Inferior parietal cortex (tissue), 1 donor: ENCODE measurements at regions not wholly inside any gene's neighbourhood (a gene's known extent, or its start where the extent isn't known, plus 50 kb on each side); places are given as distances from the start of the nearest gene placed in this dataset.

Source experiments
- DNase-seq: peaks from one replicate; pipeline ENCODE4 v3.0.0-alpha.2; 2016; ENCODE audit errors: extremely low spot score

DNA sequence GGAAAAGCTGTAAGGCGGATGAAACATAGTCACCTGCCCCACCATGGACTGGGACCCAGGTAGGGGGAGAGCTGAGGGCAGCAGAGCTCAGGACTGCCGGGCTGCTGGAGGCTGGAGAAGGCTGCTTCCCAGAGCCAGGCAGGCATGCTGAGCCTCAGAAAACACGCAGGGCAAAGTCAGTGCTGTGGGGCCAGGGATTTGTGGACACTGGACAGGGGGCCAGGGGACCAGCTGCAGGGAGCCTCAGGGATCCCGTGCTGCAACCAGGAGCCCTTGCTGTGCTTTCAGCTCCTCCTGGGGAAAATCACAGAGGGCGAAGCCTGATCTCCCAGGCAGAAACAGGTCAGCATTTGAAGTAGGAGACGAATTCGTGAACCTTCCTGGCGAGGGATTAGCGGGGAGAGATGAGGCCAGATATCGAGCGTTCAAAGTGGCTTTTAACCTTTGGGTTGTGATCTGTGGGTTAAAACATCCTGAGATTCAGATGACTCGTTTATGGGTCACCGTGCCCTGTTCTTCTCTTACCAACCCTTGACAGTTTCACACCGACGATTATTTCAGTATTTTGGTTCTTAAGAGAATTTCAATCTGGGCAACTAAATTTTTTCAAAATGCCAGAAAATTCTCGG, 85.6 kb upstream of the SHH start:
- DNase-seq, result no peak

DNA sequence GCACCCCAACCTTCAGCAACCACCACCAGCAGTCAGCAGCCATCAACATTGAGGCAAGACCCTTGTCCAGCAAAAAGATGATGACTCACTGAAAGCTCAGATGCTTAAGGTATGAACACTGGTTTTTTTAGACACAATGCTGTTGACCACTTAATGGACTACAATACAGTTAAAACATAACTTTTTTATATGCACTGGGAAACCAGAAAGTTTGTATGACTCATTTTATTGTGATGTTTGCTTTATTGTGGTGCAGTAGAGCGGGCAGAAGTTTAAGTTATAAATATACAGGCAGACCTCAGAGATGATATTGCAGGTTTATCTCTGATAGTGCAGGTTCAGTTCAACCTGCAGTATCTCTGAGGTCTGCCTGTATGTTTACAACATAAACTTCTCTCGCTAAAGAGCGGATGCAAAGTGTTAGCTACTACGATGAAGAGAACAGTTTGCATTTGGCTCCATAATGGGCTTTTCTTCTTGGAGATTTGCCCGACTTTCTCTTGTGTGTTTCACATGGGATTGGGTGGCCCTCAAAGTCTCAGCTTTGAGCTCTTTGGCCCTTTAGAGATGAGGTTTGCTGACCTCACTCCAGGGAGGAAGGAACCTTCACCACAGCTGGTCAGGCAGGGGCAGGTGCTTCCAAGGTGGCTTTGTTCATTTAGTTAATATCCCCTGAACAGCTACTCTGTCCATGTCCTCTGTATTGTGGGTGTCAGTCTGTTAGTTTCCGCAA, 84.4 kb upstream of the SHH start:
- DNase-seq, result no peak

DNA sequence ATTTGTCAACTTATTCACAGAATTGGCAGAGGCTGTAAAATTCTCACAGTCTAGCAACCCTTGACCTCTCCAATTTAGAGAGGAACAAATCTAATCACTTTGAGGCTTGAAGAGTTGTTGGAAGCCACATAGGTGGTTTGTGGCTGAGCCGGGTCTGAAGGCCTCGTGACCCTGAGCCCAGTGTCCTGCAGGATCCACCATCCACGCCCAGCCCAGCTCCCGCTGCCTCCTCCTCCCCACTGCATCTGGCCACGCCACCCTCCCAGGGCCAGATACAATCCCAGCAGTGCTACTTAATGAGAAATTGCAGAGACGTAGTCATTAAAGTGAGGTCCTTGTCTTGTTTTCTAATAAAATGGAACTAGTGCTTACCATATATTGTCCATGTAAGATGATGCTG, 81.4 kb upstream of the SHH start:
- no peak for DNase-seq

DNA sequence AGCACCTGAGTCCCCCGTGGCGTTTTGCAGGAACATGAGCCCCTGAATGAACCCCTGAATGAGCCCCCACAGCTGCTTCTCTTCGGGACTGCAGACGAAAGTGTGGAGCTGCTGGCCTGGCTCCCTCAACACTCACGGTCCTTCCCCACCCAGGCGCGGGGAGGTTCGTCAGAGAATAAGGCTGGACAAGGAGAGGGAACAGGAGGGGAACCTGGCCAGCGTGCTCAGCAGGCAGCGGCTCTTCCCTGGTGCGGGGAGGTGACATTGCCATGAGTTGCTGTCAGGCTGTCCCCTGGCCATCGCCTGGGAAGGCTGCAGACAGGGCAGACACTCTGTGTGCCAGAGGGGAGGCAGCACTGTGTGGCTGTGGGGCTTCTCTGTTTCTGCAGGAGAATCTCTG, 80.9 kb upstream of the SHH start:
- DNase-seq, result no peak

DNA sequence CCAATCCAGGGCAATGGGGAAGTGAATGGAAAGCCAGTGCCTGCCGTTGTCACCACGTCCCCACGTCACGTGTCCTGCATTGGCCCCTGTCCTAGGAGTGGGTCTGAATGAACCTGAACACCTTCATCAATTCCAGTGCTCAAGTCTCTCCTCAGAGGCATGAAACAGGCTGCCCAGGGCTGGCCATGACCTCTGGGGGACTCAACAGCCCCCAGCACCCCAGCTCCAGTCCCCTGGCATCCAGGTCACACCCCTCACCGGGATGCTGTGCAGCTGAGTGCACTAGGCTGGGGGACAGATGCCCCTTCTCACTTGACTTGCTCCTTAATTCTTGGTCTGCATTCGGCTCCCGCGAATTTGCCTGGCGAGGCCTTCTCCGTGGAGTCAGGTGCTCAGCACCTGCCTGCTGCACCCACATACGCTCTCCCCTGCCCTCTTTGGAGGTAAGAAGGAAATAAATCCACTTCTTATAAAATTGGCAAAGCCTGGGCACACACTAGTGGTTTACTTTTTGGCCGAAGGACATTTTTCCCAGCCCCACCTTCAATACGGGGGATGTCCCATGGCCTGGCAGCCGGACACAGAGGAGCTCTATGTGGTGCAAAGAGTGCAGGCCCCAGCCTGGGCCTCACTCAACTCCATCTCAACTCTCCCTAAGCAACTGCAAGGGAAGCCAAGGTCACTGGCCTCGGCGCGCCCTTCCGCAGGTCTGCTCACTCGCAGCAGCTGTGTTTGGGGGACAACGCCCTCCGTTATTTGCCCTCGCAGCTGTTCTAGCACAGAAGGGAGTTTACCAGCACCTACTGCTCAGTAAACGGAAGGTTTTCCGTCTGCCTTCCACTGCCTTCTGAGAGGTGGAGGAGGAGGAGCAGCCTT, 77.6 kb upstream of the SHH start:
- no peak for DNase-seq

DNA sequence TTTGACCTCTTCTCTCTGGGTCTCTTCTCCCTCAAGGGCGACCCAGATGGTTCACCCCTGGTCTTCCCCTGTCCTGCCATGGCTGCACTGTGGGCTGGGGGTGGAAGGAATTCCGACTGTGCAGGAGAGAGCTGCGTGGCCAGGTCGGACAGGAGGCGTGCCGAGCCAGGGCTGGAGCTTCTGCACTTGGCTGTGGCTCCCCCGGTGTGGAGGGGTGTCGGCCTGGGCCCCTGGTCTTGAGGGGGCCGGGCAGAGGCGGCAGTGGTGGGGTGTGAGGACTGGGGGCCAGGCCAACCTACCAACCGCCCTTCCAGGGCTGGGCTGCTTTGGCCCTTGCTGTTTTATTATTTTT, 74.9 kb upstream of the SHH start:
- DNase-seq, result no peak

DNA sequence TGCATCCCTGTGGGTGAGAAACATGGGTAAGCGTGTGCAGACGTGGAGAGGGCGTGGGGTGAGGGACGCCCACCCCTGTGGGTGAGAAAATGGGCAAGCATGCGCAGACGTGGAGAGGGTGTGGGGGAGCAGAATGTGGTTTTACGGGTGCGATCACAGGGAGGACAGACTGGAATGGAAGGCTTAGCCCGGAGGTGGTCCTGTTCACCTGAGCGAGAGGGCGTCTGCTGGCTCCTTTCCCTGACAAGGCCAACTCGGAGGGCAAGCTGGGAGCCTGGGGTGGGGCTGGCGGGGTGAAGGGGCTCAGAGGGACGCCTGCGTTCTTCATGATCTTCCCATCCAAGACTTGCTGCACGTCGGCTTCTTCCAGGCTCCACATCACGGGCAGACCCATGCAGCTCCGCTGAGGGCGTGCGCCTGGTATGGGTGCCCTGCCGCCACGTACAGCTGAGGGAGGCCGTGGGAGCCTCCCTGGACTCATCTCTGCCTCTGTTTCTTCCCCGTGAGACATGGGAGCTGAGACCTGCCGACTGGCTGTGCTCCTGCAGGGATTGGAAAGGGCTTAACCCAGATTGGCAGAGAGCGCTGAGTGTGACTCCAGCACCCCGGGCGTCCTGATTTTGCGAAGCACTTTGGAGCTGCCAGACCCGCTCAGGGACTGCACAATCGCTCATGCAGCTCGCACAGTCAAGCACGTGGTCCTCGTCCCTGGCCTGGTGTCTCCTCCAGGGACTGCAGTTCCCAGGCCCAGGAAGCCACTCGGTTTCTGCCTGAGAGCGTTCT, 74.3 kb upstream of the SHH start:
- no peak for DNase-seq

DNA sequence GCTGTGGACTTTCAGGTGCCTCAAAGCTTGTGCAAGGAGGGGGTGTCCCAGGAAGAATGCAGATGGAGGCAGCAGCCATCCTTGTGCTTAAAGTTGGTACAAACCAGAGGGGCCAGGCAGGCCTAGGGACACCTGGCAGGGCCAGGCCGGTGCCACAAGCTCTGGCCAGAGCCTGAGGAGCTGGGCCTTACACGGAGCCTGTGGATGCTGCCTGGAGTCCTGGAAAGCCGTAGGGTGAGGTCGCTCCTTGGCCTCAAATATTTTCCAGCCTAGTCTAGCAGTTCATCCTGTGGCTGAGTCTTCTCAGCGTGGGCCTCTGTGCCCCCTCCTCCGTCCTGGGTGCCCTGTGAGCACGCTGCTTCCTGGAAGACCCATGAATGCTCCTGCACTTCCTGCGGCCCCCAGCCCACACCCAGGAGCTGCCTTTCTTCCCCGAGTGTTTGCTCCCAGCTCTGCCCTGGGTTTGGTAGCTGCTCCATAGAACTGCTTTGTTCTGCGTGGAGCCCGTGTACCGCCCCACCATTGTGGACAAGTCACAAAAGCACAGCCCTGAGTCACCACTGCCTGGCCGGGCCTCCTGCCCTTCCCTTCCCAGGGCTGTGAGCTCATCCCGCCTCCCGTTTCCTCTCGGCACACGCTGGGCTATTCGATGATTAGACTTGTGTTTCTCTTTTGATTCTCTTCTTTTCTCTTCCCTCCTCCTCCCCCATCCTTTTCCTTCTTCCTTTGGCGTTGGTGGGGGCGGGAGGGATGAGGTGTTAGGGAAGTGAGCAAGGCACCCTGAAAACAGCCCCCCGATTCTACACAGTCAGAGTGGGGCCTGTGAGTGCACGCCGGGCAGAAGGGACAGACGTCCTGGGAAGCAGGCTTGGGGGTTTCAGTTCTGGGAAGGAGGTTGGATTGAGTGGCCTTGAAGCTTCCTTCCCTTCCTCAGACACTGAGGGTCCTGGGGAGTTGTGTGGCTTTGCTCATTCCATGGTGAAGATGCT, 73.2 kb upstream of the SHH start:
- DNase-seq, result no peak

DNA sequence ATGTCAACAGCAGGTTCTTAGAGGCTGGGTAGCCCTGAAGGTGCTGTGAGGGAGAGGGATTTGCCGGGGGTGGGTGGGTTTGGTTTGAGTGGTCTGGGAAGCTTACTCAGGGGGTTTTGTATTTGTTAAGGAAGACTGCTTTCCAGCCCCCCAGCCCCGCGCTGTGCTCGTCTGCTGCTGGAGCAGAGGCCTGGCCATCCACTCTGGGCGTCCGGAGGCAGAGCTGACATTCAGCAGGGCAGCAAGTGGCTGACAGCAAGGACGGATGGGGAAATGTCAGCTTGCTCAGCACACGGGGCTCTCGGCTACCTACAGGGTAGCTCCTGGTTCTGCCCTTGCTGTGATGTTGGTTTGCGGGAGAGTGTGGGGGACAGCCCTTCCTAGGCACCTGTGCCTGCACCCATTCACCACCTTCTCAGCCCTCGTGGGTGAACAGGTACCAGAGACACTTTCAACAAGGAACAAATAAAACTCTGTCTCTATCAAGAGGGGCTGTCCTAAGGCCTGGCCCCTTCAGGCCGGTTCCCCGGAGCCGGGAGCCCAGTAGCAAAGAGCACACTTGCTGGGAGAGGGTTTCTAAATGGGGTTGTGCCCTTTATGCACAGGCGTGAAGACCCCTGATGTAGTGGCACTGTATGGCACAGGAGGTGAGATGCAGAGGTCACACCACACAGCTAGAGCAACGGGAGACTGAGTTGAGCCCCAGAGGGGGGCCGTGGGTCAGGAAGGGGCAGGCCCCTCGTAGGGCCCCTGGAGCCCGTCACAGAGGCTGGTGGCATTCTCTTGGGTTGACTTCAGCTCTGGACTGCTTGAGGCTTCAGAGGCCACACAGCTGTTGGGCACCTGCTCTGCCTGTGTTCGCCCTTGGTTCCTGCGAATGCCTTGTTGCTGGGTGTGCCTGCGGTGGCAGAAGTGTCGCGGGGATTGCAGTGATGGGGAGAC, 72.2 kb upstream of the SHH start:
- no peak for DNase-seq

DNA sequence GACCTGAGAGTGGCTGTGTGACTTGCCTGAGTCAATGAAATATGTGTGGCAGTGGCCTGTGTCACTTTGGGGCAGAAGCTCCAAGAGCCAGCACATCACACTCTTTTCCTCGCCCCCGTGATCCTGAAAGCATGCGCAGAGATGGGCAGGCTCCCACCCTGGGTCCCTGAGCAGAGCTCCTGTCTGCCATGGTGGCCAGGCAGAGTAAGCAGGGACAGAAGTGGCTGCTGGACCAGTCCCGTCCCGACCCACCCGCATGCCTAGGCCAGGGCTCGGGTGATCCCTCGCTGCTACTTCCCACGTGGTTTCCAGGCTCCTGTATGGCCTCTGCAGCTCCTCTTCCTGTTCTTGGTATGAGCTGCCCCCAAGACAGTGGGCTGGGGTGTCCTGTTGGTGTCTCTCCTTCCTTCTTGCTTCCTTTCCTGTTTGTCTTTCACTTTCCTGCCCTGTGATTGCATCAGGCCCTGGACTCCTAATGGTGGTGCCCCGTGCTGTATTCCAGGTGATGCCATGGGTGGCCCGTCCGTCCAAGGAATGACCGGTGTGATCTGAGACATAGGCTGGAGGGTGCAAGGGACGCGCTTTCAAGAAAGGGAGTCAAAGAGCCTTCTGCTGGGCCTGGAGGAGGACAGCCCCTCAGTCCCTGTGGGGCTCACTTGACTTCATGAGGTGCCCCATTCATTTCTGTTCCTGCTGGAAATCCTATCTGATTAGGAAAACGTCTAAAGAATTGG, 71.4 kb upstream of the SHH start:
- no peak for DNase-seq

DNA sequence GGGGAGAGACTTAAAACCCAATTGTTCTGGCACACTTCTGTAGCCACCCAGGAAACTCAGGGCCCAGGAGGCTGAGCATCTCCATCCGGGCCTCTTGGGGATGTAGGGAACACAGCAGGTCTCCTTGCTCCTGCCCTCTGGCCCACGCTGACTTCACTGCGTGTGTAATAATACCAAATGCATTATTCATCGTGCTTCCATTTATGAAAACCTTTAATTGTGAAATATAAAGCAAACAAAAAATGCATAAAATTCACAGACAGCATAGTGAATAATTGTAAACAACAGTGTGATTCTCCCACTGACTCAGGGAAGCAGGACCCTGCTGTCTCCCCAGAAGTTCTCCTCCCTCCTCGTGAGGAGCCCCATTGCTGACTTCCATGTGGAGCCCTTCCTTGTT, 70.3 kb upstream of the SHH start:
- no peak for DNase-seq

DNA sequence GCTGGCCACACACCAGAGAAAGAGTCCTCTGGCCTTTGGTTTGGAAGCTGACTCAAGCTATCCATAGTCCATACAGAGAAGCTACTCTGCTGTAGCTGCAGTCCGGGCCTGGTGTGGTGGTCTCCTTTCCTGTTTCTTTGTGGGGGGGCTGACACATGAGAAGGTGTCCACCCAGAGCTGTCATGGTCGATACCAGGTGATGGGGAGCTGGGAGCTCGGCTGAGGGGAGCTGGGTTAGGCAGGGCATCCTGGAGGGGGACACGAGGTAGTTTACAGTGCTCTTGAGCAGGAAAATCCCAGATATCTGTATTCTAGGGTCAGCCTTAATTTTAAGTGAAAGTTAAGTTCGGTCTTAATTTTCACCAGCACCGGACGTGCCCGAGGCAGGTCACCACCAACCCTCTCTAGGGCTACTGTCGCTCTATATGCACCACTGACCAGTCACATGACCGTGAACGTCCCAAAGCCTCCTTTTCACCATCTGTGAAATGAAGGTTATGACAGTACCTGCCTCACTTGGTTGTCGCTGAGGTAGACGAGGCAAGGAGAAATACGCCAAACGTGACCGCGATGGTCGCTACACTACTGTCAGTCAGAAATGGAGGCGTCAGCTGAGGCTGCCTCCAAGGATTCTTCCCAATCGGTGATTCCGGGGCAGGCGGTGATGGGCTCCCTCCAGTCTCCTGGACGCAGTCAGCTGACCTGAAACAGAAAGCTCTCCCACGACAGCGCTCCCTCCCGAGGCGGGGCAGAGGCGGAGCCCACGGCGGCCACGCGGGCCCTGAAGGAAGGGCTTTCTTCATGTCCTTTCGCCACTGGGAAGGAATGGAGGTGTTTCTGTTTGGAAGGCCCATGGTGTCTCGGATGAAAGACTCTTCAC, 69.4 kb upstream of the SHH start:
- no peak for DNase-seq

DNA sequence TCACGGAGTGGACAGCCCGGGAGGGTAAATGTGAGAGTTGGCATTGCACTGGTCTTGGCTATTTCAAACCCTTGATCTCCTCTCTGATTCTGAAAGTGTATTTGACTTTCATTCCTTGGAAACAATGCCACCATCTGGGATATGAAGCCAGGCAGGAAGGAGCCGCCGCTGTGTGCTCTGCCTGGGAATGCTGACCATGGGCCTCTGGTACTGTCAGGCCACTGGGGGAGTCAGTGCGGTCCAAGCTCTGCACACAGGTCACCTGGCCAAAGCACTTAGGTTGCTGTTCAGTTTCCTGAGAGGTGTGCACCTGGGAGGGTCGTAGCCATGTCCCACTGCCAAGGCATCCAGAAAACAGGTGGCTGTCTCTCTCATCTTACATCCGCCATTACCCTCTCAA, 68.5 kb upstream of the SHH start:
- no peak for DNase-seq

DNA sequence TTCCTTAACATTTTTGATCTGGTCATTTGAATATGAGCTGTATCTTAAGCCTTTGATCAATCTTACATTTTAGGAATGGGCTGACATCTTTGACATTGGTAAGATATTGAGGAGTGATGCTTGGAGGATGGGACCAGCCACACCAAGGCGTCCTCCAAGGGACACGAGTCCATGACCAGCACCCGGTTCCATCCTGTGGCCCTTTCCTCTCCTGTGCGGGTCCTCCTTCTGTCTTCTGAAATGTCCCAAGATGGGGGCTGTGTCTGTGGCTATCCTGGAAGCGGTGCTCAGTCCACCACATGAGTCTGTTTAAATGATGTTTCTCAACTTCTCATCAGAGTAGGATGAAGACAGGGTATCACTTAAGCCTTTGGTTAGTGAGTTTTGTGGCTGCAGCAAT, 67.3 kb upstream of the SHH start:
- no peak for DNase-seq

DNA sequence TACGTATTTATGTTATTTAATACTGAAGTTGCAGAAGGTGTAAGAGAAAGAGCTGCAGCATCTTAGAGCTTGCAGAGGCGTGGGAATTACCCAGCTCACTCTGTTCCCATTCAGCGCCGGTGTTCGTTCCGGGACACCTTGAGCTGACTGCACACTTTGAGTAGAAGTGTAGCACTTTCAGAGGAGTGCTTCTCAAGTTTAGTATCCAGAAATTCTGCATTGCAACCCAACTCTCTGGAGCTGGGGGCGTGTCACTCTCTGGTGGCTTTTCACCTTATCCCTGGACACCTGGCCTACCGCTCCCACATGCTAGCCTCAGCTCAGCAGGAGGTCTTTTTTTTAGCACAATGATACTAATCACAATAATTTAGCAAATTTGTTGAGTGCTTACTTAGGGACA, 66.4 kb upstream of the SHH start:
- DNase-seq, result no peak

DNA sequence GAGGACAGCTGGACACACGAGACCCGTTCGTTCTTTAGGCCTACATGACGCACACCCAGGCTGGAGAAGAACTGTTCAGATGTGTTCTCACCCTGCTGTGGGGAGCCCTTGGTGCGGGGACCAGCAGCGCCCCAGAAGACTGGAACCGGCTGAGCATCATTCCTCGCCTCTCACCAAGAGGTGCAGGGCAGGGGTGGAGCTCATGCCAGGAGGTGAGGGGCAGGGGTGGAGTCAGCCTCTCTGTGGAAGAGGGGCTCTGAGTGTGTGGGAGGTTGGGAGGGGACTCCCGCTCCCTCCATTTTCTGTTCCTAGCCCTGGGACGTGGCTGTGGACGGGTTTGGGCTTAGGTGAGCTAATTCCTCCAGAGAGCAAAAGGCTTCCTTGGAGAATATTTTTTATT, 66.0 kb upstream of the SHH start:
- no peak for DNase-seq

DNA sequence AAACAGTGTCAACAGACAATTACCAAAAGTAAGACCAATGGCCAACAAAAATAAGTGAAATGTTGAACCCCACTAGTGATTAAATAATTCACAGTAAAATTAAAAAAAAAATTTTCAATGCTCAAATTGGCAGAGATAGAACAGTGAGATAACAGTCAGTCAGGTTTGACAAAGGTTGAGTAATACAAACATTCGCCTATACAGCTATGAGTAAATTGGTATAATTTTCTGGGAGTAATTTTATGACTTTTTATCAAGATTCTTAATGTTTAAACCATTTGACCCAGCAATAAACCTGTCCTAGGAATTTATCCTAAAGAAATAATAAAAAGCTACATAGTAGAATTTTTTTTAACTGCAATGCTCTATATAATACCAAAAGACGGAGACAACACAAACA, 64.9 kb upstream of the SHH start:
- DNase-seq, result no peak

DNA sequence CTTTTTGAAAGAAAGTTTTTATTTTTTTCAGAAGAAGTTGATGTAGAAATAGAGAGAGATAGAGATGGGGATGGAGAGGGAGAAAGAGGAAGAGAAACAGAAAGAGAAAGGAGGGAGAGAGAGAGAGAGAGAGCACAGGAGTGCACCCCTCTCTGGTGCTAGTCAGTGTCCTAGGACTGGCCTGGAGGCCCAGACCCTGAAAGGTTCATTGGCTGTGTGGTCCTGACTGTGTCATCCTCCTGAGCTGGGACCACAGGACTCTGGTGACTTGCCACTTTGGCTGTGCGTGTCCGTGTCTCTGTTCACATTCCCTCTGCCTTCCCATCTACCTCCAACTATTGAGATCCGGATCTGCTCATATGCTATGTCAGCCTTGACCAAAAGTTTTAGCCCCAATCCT, 62.1 kb upstream of the SHH start:
- DNase-seq, result no peak
